ENCODE measurements at regions not wholly inside any gene's neighbourhood (a gene's known extent, or its start where the extent isn't known, plus 50 kb on each side); places are given as distances from the start of the nearest gene placed in this dataset.

- TF ChIP-seq POLR2AphosphoS5 (IDR thresholded peaks at IDR 0.05) (peak in 1 of 4 donors; percentile 31), CTCF (IDR thresholded peaks at IDR 0.05) (no peak), POLR2A (IDR thresholded peaks at IDR 0.05) (no peak)
Observed at GRCh38 chr4:158033416-158034120, 139.3 kb downstream of the GASK1B start.

Measured in sigmoid colon (tissue), 4 donors.